SU-DHL-6 (cell line): ENCODE measurements at regions not wholly inside any gene's neighbourhood (a gene's known extent, or its start where the extent isn't known, plus 50 kb on each side); places are given as distances from the start of the nearest gene placed in this dataset.

ENCODE experiments used
- EZH2phosphoT487 ChIP-seq: fragments of 200-600 bp; sonication (generic), shearing (Covaris generic); conservative IDR thresholded peaks from 2 replicates; pipeline ENCODE4 v1.6.1; 2018; ENCODE audit warnings: mild to moderate bottlenecking, antibody characterized with exemption, low read length, moderate library complexity, mixed read lengths
- TF ChIP-seq, protein P1 (sequence below): fragments of 200-600 bp; sonication (generic); IDR thresholded peaks from one replicate; pipeline ENCODE4 v1.5.1; 2017; ENCODE audit warnings: antibody characterized with exemption, mild to moderate bottlenecking, low read length, moderate library complexity; ENCODE audit not compliant: insufficient read depth, poor library complexity, severe bottlenecking

DNA sequence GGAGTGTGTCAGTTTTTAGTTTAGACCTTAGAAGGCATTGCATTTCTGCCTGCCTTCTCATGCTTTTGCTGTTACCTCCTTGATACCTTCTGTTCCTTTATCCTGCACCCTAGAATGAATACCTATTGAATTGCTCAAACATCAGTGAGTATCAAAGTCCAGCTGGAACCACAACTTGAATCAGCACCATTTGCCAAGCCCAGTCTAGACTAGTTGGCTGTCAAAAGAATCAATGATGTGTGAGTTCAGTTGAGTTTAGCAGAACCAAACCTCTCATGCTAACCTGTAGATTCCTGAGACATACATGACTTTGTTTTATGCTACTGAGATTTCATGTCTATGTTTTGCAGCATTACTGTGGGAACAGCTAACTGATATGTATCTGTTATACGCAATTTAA lies 116.6 kb downstream of the FAM170A start:
- TF ChIP-seq, protein P1, sequence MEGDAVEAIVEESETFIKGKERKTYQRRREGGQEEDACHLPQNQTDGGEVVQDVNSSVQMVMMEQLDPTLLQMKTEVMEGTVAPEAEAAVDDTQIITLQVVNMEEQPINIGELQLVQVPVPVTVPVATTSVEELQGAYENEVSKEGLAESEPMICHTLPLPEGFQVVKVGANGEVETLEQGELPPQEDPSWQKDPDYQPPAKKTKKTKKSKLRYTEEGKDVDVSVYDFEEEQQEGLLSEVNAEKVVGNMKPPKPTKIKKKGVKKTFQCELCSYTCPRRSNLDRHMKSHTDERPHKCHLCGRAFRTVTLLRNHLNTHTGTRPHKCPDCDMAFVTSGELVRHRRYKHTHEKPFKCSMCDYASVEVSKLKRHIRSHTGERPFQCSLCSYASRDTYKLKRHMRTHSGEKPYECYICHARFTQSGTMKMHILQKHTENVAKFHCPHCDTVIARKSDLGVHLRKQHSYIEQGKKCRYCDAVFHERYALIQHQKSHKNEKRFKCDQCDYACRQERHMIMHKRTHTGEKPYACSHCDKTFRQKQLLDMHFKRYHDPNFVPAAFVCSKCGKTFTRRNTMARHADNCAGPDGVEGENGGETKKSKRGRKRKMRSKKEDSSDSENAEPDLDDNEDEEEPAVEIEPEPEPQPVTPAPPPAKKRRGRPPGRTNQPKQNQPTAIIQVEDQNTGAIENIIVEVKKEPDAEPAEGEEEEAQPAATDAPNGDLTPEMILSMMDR = no peak
- TF ChIP-seq EZH2phosphoT487 = no peak
